ENCODE measurements at regions not wholly inside any gene's neighbourhood (a gene's known extent, or its start where the extent isn't known, plus 50 kb on each side); places are given as distances from the start of the nearest gene placed in this dataset.

DNA sequence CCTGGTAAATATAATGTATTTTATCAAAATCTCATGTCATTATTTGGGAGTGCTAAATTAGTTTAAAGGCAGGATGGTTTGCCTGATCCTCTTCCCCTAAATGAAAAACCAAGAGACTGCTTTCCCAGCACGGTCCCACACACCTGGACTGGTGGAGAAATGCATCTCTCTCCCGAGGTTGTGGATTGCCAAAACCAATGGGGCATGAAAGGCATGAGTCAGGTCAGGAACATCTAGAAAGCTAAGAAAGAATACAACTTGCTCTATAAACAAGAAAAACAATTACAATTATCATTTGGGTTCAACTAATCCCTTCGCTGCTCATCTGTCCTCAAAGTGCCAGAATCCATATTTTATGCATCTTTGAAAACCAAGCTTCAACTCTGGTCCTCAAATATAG, 308.3 kb upstream of the IRAK1BP1 start:
- peaks cover 0 to 23% (median 15%) of the 10 kb centered on the region in 4 donors for H3K9me3 ChIP-seq
- H3K27ac ChIP-seq = no peak overlapping the region
- H3K27me3 ChIP-seq = no peaks in the 10 kb centered on the region
- TF ChIP-seq, protein P1, sequence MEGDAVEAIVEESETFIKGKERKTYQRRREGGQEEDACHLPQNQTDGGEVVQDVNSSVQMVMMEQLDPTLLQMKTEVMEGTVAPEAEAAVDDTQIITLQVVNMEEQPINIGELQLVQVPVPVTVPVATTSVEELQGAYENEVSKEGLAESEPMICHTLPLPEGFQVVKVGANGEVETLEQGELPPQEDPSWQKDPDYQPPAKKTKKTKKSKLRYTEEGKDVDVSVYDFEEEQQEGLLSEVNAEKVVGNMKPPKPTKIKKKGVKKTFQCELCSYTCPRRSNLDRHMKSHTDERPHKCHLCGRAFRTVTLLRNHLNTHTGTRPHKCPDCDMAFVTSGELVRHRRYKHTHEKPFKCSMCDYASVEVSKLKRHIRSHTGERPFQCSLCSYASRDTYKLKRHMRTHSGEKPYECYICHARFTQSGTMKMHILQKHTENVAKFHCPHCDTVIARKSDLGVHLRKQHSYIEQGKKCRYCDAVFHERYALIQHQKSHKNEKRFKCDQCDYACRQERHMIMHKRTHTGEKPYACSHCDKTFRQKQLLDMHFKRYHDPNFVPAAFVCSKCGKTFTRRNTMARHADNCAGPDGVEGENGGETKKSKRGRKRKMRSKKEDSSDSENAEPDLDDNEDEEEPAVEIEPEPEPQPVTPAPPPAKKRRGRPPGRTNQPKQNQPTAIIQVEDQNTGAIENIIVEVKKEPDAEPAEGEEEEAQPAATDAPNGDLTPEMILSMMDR (IDR thresholded peaks at IDR 0.05) = no peak
- TF ChIP-seq POLR2A (IDR thresholded peaks at IDR 0.05) (no peak), EP300 (IDR thresholded peaks at IDR 0.05) (no peak)
- H3K4me1 ChIP-seq = no peaks in the 10 kb centered on the region
- intact Hi-C loops (cut with DNase I; ENCODE audit: low total_unique reads) = no loop called here
- no peak overlapping the region for H3K4me3 ChIP-seq
- 71 to 77% (median 72%) methylated on average over 3 of the region's 3 CpGs for WGBS, 5 donors
- DNase-seq = no peak
- H3K36me3 ChIP-seq = no peaks in the 10 kb centered on the region

DNA sequence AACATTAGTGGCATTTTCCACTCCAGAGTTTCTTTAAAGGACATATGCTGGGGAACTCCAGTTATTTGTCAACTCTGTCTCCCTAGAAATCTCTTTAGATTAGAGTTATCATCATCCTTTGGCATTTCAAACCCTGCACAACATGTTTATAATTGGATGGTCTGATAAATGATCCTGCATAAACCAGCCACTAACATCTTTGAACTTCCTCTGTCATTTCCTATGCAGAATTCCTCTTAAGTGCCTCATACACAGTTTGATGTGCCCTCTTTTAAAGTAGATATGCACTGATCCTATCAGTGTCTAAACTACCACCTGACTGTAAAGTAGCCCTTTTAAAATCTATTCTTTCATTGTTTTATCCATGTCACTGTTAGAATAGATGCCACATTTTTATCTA, 306.3 kb upstream of the IRAK1BP1 start:
- peaks cover 0 to 13% (median 7%) of the 10 kb centered on the region in 4 donors for H3K9me3 ChIP-seq
- H3K4me3 ChIP-seq = no peak overlapping the region
- H3K36me3 ChIP-seq = no peaks in the 10 kb centered on the region
- TF ChIP-seq POLR2A (IDR thresholded peaks at IDR 0.05) = no peak
- no peak for TF ChIP-seq EP300 (IDR thresholded peaks at IDR 0.05)
- TF ChIP-seq POLR2AphosphoS5 (IDR thresholded peaks at IDR 0.05) = no peak
- TF ChIP-seq, protein P1 (IDR thresholded peaks at IDR 0.05) = no peak
- no peaks in the 10 kb centered on the region for H3K4me1 ChIP-seq
- H3K27me3 ChIP-seq = no peaks in the 10 kb centered on the region
- intact Hi-C loops (cut with DNase I; ENCODE audit: low total_unique reads) = no loop called here
- no peak for DNase-seq
- no peak overlapping the region for H3K27ac ChIP-seq

DNA sequence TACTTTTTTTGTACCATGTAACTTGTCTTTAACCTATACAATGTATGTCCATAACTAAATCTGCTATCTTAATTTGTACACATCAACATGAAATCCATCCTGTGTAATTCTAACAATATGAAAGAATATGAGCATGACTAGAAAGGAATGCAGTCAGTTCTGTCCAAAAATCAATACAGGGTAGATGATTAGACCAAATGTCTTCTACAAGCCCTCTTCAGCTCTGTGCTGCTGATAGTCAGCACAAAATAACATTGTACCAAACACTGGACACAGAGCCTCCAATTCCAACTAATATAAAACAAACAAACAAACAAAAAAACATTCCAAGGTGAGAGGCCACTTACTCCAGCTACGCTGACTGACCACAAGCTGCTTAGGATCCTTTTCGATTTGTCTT, 301.4 kb upstream of the IRAK1BP1 start:
- intact Hi-C loops (cut with DNase I; ENCODE audit: low total_unique reads) = no loop called here
- no peak for TF ChIP-seq POLR2AphosphoS5 (IDR thresholded peaks at IDR 0.05)
- no peak for TF ChIP-seq POLR2A (IDR thresholded peaks at IDR 0.05)
- TF ChIP-seq, protein P1 (IDR thresholded peaks at IDR 0.05) = no peak
- TF ChIP-seq EP300 (IDR thresholded peaks at IDR 0.05) = no peak

DNA sequence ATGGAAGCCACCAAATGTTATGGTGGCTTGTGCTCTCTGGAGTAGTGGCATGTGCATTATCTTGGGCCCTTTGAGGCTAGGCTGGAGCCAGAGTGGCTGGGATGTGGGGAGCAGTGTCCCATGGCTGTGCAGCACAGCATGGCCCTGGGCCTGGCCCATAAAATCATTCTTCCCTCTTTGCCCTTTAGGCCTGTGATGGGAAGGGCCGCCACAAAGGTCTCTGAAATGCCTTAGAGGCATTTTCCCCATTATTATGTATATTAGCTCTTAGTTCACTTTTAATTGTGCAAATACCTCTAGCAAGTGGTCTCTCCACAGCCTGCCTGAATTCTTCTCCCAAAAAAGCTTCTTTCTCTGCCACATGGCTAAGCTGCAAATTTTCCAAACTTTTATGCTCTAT, 297.3 kb upstream of the IRAK1BP1 start:
- no peaks in the 10 kb centered on the region for H3K36me3 ChIP-seq
- DNase-seq = no peak
- no peaks in the 10 kb centered on the region for H3K27me3 ChIP-seq
- 75 to 88% (median 82%) methylated on average over 1 of the region's 1 CpG for WGBS, 5 donors
- no peak overlapping the region for H3K27ac ChIP-seq
- no peaks in the 10 kb centered on the region for H3K4me1 ChIP-seq
- peaks cover 0 to 42% (median 20%) of the 10 kb centered on the region in 4 donors for H3K9me3 ChIP-seq
- H3K4me3 ChIP-seq = no peak overlapping the region
- intact Hi-C loops (cut with DNase I; ENCODE audit: low total_unique reads) = no loop called here
- TF ChIP-seq POLR2AphosphoS5 (IDR thresholded peaks at IDR 0.05) = no peak
- TF ChIP-seq POLR2A (IDR thresholded peaks at IDR 0.05) = no peak
- TF ChIP-seq, protein P1 (IDR thresholded peaks at IDR 0.05) = no peak
- no peak for TF ChIP-seq EP300 (IDR thresholded peaks at IDR 0.05)

More for the DNA sequence above, 301.4 kb upstream of the IRAK1BP1 start:
- Histone ChIP-seq H3K9me3 (peaks cover 0 to 25% (median 12%) of the 10 kb centered on the region in 4 donors), H3K36me3 (no peaks in the 10 kb centered on the region), H3K4me1 (no peaks in the 10 kb centered on the region), H3K27me3 (no peaks in the 10 kb centered on the region), H3K4me3 (no peak overlapping the region), H3K27ac (no peak overlapping the region)
- 87 to 93% (median 88%) methylated on average over 2 of the region's 2 CpGs for WGBS, 5 donors
- no peak for DNase-seq
